Ishikawa (cell line): ENCODE measurements at regions not wholly inside any gene's neighbourhood (a gene's known extent, or its start where the extent isn't known, plus 50 kb on each side); places are given as distances from the start of the nearest gene placed in this dataset.

Experiments
- CEBPB ChIP-seq: IDR thresholded peaks from 2 replicates; pipeline ENCODE4 v1.6.1; 2012
- CREB1 ChIP-seq: IDR thresholded peaks from 2 replicates; pipeline ENCODE4 v1.6.1; 2012; ENCODE audit warnings: low read depth
- EGR1 ChIP-seq: IDR thresholded peaks from 2 replicates; pipeline ENCODE4 v1.6.1; 2012
- EP300 ChIP-seq: IDR thresholded peaks from 2 replicates; pipeline ENCODE4 v1.6.1; 2012; ENCODE audit warnings: borderline replicate concordance
- FOXM1 ChIP-seq: IDR thresholded peaks from 2 replicates; pipeline ENCODE4 v1.6.1; 2012; ENCODE audit warnings: low read depth, borderline replicate concordance
- NFIC ChIP-seq: IDR thresholded peaks from 2 replicates; pipeline ENCODE4 v1.6.1; 2012
- RAD21 ChIP-seq: IDR thresholded peaks from 2 replicates; pipeline ENCODE4 v1.6.1; 2012; ENCODE audit warnings: low read depth
- TAF1 ChIP-seq: IDR thresholded peaks from 2 replicates; pipeline ENCODE4 v1.6.1; 2012; ENCODE audit warnings: low read depth, mild to moderate bottlenecking
- TCF12 ChIP-seq: IDR thresholded peaks from 2 replicates; pipeline ENCODE4 v1.6.1; 2012; ENCODE audit warnings: low read depth
- TEAD4 ChIP-seq: IDR thresholded peaks from 2 replicates; pipeline ENCODE4 v1.6.1; 2012
- USF1 ChIP-seq: IDR thresholded peaks from 2 replicates; pipeline ENCODE4 v1.6.1; 2012
- YY1 ChIP-seq: IDR thresholded peaks from 2 replicates; pipeline ENCODE4 v1.6.1; 2012; ENCODE audit warnings: low read depth
- ZBTB7A ChIP-seq: IDR thresholded peaks from 2 replicates; pipeline ENCODE4 v1.6.1; 2012; ENCODE audit warnings: low read depth
- TF ChIP-seq, protein P1 (sequence below): IDR thresholded peaks from 2 replicates; pipeline ENCODE4 v1.6.1; 2012
- TF ChIP-seq, protein P2 (sequence below): IDR thresholded peaks from 2 replicates; pipeline ENCODE4 v1.6.1; 2012; ENCODE audit warnings: low read depth, mild to moderate bottlenecking

DNA sequence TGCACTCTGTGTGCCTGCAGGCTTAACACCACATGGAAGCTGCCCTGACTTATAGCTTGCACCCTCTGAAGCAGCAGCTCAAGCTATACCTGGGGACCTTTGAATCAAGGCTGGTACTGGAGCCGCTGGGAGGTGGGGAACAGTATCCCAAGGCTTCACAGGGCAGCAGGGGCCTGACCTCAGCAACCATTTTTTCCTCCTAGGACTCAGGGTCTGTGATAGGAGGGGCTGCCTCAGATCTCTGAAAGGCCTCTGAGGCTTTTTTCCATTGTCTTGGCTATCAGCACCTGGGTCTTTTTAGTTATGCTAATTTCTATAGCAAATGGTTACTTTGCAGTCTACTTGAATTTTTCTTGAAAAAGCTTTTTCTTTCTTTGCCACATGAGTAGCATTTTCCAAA, 80.2 kb upstream of the OPRM1 start:
- TF ChIP-seq FOXM1 (no peak), CEBPB (no peak), TEAD4 (no peak), EGR1 (no peak), NFIC (no peak), TCF12 (no peak), EP300 (no peak), TAF1 (no peak), CREB1 (no peak), RAD21 (no peak), YY1 (no peak), USF1 (no peak), ZBTB7A (no peak)
- TF ChIP-seq, protein P1, sequence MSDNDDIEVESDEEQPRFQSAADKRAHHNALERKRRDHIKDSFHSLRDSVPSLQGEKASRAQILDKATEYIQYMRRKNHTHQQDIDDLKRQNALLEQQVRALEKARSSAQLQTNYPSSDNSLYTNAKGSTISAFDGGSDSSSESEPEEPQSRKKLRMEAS: no peak

GRCh38 chr6:153957394-153957793, 81.6 kb upstream of the OPRM1 start:
- TF ChIP-seq CREB1 (no peak), ZBTB7A (no peak), TAF1 (no peak), FOXM1 (no peak), YY1 (no peak), USF1 (no peak), TEAD4 (no peak), CEBPB (no peak), NFIC (no peak), EP300 (no peak), EGR1 (no peak), TCF12 (no peak), RAD21 (no peak)
- TF ChIP-seq, protein P2, sequence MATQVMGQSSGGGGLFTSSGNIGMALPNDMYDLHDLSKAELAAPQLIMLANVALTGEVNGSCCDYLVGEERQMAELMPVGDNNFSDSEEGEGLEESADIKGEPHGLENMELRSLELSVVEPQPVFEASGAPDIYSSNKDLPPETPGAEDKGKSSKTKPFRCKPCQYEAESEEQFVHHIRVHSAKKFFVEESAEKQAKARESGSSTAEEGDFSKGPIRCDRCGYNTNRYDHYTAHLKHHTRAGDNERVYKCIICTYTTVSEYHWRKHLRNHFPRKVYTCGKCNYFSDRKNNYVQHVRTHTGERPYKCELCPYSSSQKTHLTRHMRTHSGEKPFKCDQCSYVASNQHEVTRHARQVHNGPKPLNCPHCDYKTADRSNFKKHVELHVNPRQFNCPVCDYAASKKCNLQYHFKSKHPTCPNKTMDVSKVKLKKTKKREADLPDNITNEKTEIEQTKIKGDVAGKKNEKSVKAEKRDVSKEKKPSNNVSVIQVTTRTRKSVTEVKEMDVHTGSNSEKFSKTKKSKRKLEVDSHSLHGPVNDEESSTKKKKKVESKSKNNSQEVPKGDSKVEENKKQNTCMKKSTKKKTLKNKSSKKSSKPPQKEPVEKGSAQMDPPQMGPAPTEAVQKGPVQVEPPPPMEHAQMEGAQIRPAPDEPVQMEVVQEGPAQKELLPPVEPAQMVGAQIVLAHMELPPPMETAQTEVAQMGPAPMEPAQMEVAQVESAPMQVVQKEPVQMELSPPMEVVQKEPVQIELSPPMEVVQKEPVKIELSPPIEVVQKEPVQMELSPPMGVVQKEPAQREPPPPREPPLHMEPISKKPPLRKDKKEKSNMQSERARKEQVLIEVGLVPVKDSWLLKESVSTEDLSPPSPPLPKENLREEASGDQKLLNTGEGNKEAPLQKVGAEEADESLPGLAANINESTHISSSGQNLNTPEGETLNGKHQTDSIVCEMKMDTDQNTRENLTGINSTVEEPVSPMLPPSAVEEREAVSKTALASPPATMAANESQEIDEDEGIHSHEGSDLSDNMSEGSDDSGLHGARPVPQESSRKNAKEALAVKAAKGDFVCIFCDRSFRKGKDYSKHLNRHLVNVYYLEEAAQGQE: no peak
- TF ChIP-seq, protein P1: no peak

DNA sequence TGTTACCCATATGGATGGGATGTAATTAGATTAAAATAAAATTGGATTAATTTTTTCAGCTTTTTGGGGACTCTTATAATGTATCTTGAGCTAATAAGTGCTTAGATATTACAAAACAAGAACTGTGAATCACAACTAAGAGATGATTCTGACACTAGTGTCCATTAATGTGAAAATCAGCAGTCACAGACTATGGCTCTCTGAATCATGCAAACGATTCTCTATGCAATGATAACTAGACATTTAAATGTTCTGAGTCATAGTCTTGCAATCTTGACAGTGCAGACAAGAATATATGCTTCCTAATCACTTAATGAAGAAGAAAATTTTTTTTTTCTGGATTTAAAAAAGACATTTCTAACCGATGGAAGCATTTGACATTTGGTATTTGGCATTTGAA, 82.2 kb upstream of the OPRM1 start:
- TF ChIP-seq TCF12: no peak
- no peak for TF ChIP-seq NFIC
- no peak for TF ChIP-seq RAD21
- TF ChIP-seq, protein P2: no peak
- TF ChIP-seq FOXM1: no peak
- TF ChIP-seq TAF1: no peak
- no peak for TF ChIP-seq ZBTB7A
- TF ChIP-seq, protein P1: no peak
- no peak for TF ChIP-seq CREB1
- no peak for TF ChIP-seq YY1
- no peak for TF ChIP-seq TEAD4

- TF ChIP-seq, protein P2: no peak
- no peak for TF ChIP-seq TAF1
- no peak for TF ChIP-seq EGR1
- TF ChIP-seq USF1: no peak
- TF ChIP-seq RAD21: no peak
- TF ChIP-seq TCF12: no peak
- no peak for TF ChIP-seq CEBPB
- TF ChIP-seq, protein P1: no peak
- TF ChIP-seq ZBTB7A: no peak
- TF ChIP-seq FOXM1: no peak
- no peak for TF ChIP-seq NFIC
- no peak for TF ChIP-seq EP300
Observed at GRCh38 chr6:153949616-153950015, 89.4 kb upstream of the OPRM1 start.
